IMR-90 (cell line): ENCODE measurements at regions not wholly inside any gene's neighbourhood (a gene's known extent, or its start where the extent isn't known, plus 50 kb on each side); places are given as distances from the start of the nearest gene placed in this dataset.

ENCODE experiments used
- ATAC-seq: fragments of 200-7000 bp; cut with Tn5 transposase; 2 replicates; pipeline ENCODE4 v1.9.1; 2020; ENCODE audit warnings: low read depth, mild to moderate bottlenecking, moderate library complexity
- BruUV-seq: library from RNA; stranded (reverse); fragments of 400-500 nt; replicated peaks from 2 replicates; lab custom pipeline; 2021; lab: Mats Ljungman, UMichigan
- CTCF ChIA-PET: fragments of 300-600 bp; formaldehyde crosslinking; extraction: SDS; loops from one replicate; lab custom pipeline; 2021; ENCODE audit warnings: antibody characterized with exemption; lab: Yijun Ruan, JAX
- POLR2A ChIA-PET: fragments of 300-600 bp; sonication (Branson Sonifier 250); formaldehyde crosslinking; loops from one replicate; lab custom pipeline; 2022; ENCODE audit warnings: antibody characterized with exemption; ENCODE audit not compliant: unreplicated experiment; lab: Charles Lee
- DNase-seq: peaks from one replicate; pipeline ENCODE4 v3.0.0; 2013
- H2AFZ ChIP-seq: replicated peaks from 2 replicates; pipeline ENCODE3; 2013; ENCODE audit warnings: low read length, mild to moderate bottlenecking; ENCODE audit not compliant: poor library complexity
- H2AK5ac ChIP-seq: 2 replicates; pipeline ENCODE4 v1.6.1; 2013; ENCODE audit warnings: low read depth, low read length, inconsistent platforms
- H2AK9ac ChIP-seq: replicated peaks from 2 replicates; pipeline ENCODE3; 2013; ENCODE audit warnings: mild to moderate bottlenecking, low read depth, low read length, moderate library complexity; ENCODE audit not compliant: poor library complexity
- H2BK120ac ChIP-seq: 2 replicates; pipeline ENCODE4 v1.6.1; 2013; ENCODE audit warnings: low read depth, low read length, inconsistent platforms
- H2BK15ac ChIP-seq: 3 replicates; pipeline ENCODE4 v1.6.1; 2013; ENCODE audit warnings: low read depth, low read length, inconsistent platforms
- H2BK20ac ChIP-seq: 2 replicates; pipeline ENCODE4 v1.6.1; 2013; ENCODE audit warnings: low read depth, mild to moderate bottlenecking, inconsistent platforms, low read length, moderate library complexity
- H2BK5ac ChIP-seq: 2 replicates; pipeline ENCODE4 v1.6.1; 2013; ENCODE audit warnings: mild to moderate bottlenecking, low read depth, low read length, inconsistent platforms; ENCODE audit not compliant: poor library complexity, severe bottlenecking
- H3K14ac ChIP-seq: replicated peaks from 2 replicates; pipeline ENCODE4 v1.6.1; 2013; ENCODE audit warnings: low read depth, low read length, inconsistent platforms
- H3K18ac ChIP-seq: 2 replicates; pipeline ENCODE4 v1.6.1; 2013; ENCODE audit warnings: low read depth, low read length, control low read depth
- H3K23ac ChIP-seq: 2 replicates; pipeline ENCODE4 v1.6.1; 2013; ENCODE audit warnings: low read depth, low read length, inconsistent platforms
- H3K27ac ChIP-seq: 2 replicates; pipeline ENCODE4 v1.5.1; 2013; ENCODE audit warnings: mild to moderate bottlenecking, control low read depth, low read length; ENCODE audit not compliant: insufficient read depth
- H3K27me3 ChIP-seq: 2 replicates; pipeline ENCODE4 v1.6.1; 2013; ENCODE audit warnings: low read length; ENCODE audit not compliant: control insufficient read depth, insufficient read depth
- H3K36me3 ChIP-seq: 2 replicates; pipeline ENCODE4 v1.6.1; 2013; ENCODE audit warnings: low read length, mixed read lengths; ENCODE audit not compliant: control insufficient read depth, insufficient read depth
- H3K4ac ChIP-seq: 2 replicates; pipeline ENCODE4 v1.6.1; 2013; ENCODE audit warnings: low read depth, low read length, inconsistent platforms
- H3K4me1 ChIP-seq: 2 replicates; pipeline ENCODE4 v1.6.1; 2013; ENCODE audit warnings: low read length, mixed read lengths; ENCODE audit not compliant: control insufficient read depth, insufficient read depth
- H3K4me2 ChIP-seq: 2 replicates; pipeline ENCODE4 v1.6.1; 2013; ENCODE audit warnings: low read depth, mild to moderate bottlenecking, control low read depth, low read length, moderate library complexity
- H3K4me3 ChIP-seq: 2 replicates; pipeline ENCODE4 v1.5.1; 2013; ENCODE audit warnings: low read depth, mild to moderate bottlenecking, control low read depth, low read length, moderate library complexity; ENCODE audit not compliant: insufficient read depth
- H3K56ac ChIP-seq: 2 replicates; pipeline ENCODE4 v1.6.1; 2013; ENCODE audit warnings: low read length, inconsistent platforms; ENCODE audit not compliant: insufficient read depth; ENCODE audit errors: extremely low read depth
- H3K79me1 ChIP-seq, 2 experiments: 2 replicates each; pipeline ENCODE4 v1.6.1; 2013; ENCODE audit warnings: low read length in 2 of 2, inconsistent platforms in 1 of 2, low read depth in 1 of 2
- H3K9ac ChIP-seq: 2 replicates; pipeline ENCODE4 v1.6.1; 2013; ENCODE audit warnings: low read depth, low read length, control low read depth
- H3K9me1 ChIP-seq: 2 replicates; pipeline ENCODE4 v1.6.1; 2013; ENCODE audit warnings: low read length, inconsistent platforms; ENCODE audit not compliant: insufficient read depth
- H3K9me3 ChIP-seq: 2 replicates; pipeline ENCODE4 v1.6.1; 2013; ENCODE audit warnings: low read length; ENCODE audit not compliant: control insufficient read depth, insufficient read depth
- H4K20me1 ChIP-seq: 2 replicates; pipeline ENCODE4 v1.6.1; 2013; ENCODE audit warnings: low read length, inconsistent platforms; ENCODE audit not compliant: insufficient read depth
- H4K5ac ChIP-seq: 2 replicates; pipeline ENCODE4 v1.6.1; 2013; ENCODE audit warnings: mild to moderate bottlenecking, low read depth, low read length, control low read depth
- H4K8ac ChIP-seq, 2 experiments: 2 replicates each; pipeline ENCODE4 v1.6.1; 2013; ENCODE audit warnings: low read depth in 2 of 2, low read length in 2 of 2, control low read depth in 1 of 2, inconsistent platforms in 1 of 2
- H4K91ac ChIP-seq: 2 replicates; pipeline ENCODE4 v1.6.1; 2013; ENCODE audit warnings: low read depth, low read length, inconsistent platforms; ENCODE audit not compliant: insufficient read depth
- ELK1 ChIP-seq: fragments of 150-350 bp; IDR thresholded peaks from 2 replicates; pipeline ENCODE4 v1.6.1; 2016; ENCODE audit warnings: low read depth, mild to moderate bottlenecking, low read length, moderate library complexity, borderline replicate concordance
- MAFK ChIP-seq: IDR thresholded peaks from 2 replicates; pipeline ENCODE4 v1.6.1; 2012; ENCODE audit warnings: low read depth, low read length, improper control_type of control experiment
- MXI1 ChIP-seq: IDR thresholded peaks from 2 replicates; pipeline ENCODE4 v1.6.1; 2012; ENCODE audit warnings: low read depth, mild to moderate bottlenecking, low read length, moderate library complexity, borderline replicate concordance
- POLR2A ChIP-seq: IDR thresholded peaks from 2 replicates; pipeline ENCODE4 v1.6.1; 2012; ENCODE audit warnings: mild to moderate bottlenecking, low read depth, low read length
- RAD21 ChIP-seq: IDR thresholded peaks from 2 replicates; pipeline ENCODE4 v1.6.1; 2012; ENCODE audit warnings: low read length, improper control_type of control experiment
- RFX5 ChIP-seq: IDR thresholded peaks from 2 replicates; pipeline ENCODE4 v1.8.0; 2012; ENCODE audit warnings: low read depth, mild to moderate bottlenecking, low read length, moderate library complexity
- SMC3 ChIP-seq: fragments of 150-350 bp; IDR thresholded peaks from 2 replicates; pipeline ENCODE4 v1.6.1; 2016; ENCODE audit warnings: low read depth, mild to moderate bottlenecking, antibody characterized with exemption, low read length, moderate library complexity
- WGBS, 2 experiments: methylation state at CpG; one replicate each; pipeline versions ENCODE4 v1.1.5 to v1.1.7; 2013; ENCODE audit warnings: missing lambda C conversion rate in 2 of 2; ENCODE audit not compliant: insufficient read length in 1 of 2; ENCODE audit errors: extremely low coverage in 2 of 2; 5-methylcytosine and 5-hydroxymethylcytosine counted together
- dilution Hi-C: fragments of 300-500 bp; cut with HindIII; formaldehyde crosslinking; loops from one replicate; pipeline ENCODE4 v1.14.3; 2018; ENCODE audit warnings: low sequenced_read_pairs; ENCODE audit not compliant: unreplicated experiment
- in situ Hi-C: fragments of 300-500 bp; cut with MboI; formaldehyde crosslinking; loops from 3 replicates; pipeline ENCODE4 v1.14.3; 2019; ENCODE audit warnings: low sequenced_read_pairs, inconsistent platforms, mixed read lengths
- intact Hi-C: fragments of 100-400 bp; cut with micrococcal nuclease; formaldehyde crosslinking; loops from 2 replicates; pipeline ENCODE4 v1.10.0; 2022

- WGBS, 2 experiments = no CpG with 5 or more reads among the region's 2 CpGs
- H4K8ac ChIP-seq = no peak overlapping the region
- POLR2A ChIA-PET = no interaction called here
- H3K36me3 ChIP-seq = no peaks in the 10 kb centered on the region
- H4K91ac ChIP-seq = no peak overlapping the region
- H3K4ac ChIP-seq = no peak overlapping the region
- intact Hi-C loops (no loop called here), dilution Hi-C loops (no loop called here), in situ Hi-C loops (no loop called here)
- H3K14ac ChIP-seq = no peak overlapping the region
- H3K27ac ChIP-seq = no peak overlapping the region
- H2AK5ac ChIP-seq = no peak overlapping the region
- H3K79me1 ChIP-seq = no peaks in the 10 kb centered on the region
- peaks cover 11% of the 10 kb centered on the region for H3K27me3 ChIP-seq
- H2BK15ac ChIP-seq = no peak overlapping the region
- H2BK120ac ChIP-seq = no peak overlapping the region
- no peak for ATAC-seq
- DNase-seq = no peak
- CTCF ChIA-PET = no interaction called here
- no peak overlapping the region for H4K5ac ChIP-seq
- no peak overlapping the region for H3K18ac ChIP-seq
- no peak overlapping the region for H3K4me3 ChIP-seq
- H2AK9ac ChIP-seq = no peak overlapping the region
- H3K23ac ChIP-seq = no peak overlapping the region
- H3K9ac ChIP-seq = no peak overlapping the region
- H3K4me2 ChIP-seq = no peak overlapping the region
- H2BK5ac ChIP-seq = no peak overlapping the region
- H2BK20ac ChIP-seq = no peak overlapping the region
- no peaks in the 10 kb centered on the region for H4K20me1 ChIP-seq
- H3K9me3 ChIP-seq = no peaks in the 10 kb centered on the region
- H2AFZ ChIP-seq = no peak overlapping the region
- TF ChIP-seq POLR2A = no peak
- TF ChIP-seq RFX5 = no peak
- no peak for TF ChIP-seq MXI1
- no peak for TF ChIP-seq MAFK
- no peak for TF ChIP-seq ELK1
- no peak for TF ChIP-seq SMC3
- no peak for TF ChIP-seq RAD21
- no peaks in the 10 kb centered on the region for H3K4me1 ChIP-seq
- no TSS peak for BruUV-seq
- no peak overlapping the region for H3K56ac ChIP-seq
- no peaks in the 10 kb centered on the region for H3K9me1 ChIP-seq
Observed at GRCh38 chr4:145251391-145251790, 71.0 kb upstream of the OTUD4 start.
